ENCODE measurements at regions not wholly inside any gene's neighbourhood (a gene's known extent, or its start where the extent isn't known, plus 50 kb on each side); places are given as distances from the start of the nearest gene placed in this dataset.

DNA sequence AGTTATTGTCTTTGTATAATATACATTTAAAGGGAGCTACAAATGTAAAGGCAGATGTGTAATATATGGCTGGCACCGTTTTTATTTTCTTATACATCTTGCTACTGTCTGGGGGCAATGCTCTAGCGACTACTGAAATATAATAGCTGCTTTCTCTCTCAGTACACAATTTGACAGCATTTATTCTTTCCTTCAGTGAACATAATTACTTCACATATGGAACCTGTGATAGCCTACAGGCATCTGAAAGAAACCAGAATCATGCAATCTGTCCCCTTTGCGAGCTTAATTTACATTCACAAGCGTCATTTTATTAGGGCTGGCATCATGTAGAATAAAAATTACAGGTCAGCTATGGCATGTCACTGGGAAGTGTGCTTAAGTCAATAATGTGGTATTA is 557.5 kb upstream of the PTBP2 start:
- TF ChIP-seq, protein P1, sequence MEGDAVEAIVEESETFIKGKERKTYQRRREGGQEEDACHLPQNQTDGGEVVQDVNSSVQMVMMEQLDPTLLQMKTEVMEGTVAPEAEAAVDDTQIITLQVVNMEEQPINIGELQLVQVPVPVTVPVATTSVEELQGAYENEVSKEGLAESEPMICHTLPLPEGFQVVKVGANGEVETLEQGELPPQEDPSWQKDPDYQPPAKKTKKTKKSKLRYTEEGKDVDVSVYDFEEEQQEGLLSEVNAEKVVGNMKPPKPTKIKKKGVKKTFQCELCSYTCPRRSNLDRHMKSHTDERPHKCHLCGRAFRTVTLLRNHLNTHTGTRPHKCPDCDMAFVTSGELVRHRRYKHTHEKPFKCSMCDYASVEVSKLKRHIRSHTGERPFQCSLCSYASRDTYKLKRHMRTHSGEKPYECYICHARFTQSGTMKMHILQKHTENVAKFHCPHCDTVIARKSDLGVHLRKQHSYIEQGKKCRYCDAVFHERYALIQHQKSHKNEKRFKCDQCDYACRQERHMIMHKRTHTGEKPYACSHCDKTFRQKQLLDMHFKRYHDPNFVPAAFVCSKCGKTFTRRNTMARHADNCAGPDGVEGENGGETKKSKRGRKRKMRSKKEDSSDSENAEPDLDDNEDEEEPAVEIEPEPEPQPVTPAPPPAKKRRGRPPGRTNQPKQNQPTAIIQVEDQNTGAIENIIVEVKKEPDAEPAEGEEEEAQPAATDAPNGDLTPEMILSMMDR (IDR thresholded peaks at IDR 0.05; ENCODE audit: low read depth, low read length) = no peak
- TF ChIP-seq EZH2phosphoT487 (IDR thresholded peaks at IDR 0.05; ENCODE audit: low read depth) = no peak
